Testis (tissue), 2 donors: ENCODE measurements at regions not wholly inside any gene's neighbourhood (a gene's known extent, or its start where the extent isn't known, plus 50 kb on each side); places are given as distances from the start of the nearest gene placed in this dataset.

Experiments
- DNase-seq: peaks from one replicate; pipeline ENCODE4 v3.0.0-alpha.2; 2019
- H3K27ac ChIP-seq, 2 donors: fragments of 200-600 bp; sonication (generic); one replicate each; pipeline ENCODE4 v1.5.1; 2019
- H3K27me3 ChIP-seq: fragments of 200-600 bp; sonication (generic); one replicate; pipeline ENCODE4 v1.5.1; 2019
- H3K36me3 ChIP-seq: fragments of 200-600 bp; sonication (generic); one replicate; pipeline ENCODE4 v1.5.1; 2017; ENCODE audit warnings: low read depth; ENCODE audit errors: missing control alignments
- H3K4me1 ChIP-seq: fragments of 200-600 bp; sonication (generic); one replicate; pipeline ENCODE4 v1.5.1; 2019
- H3K4me3 ChIP-seq, 2 donors: fragments of 200-600 bp; sonication (generic); one replicate each; pipeline ENCODE4 v1.5.1; 2017 to 2019
- H3K9me3 ChIP-seq: fragments of 200-600 bp; sonication (generic); one replicate; pipeline ENCODE4 v1.5.1; 2017
- CTCF ChIP-seq, 3 experiments: fragments of 450-650 bp in 2 of 3; fragments of 200-600 bp in 1 of 3; sonication (generic) in 1 of 3; IDR thresholded peaks; one replicate each; pipeline ENCODE4 v1.5.1; 2016 to 2019; ENCODE audit warnings: antibody characterized with exemption in 3 of 3, mild to moderate bottlenecking in 2 of 3, moderate library complexity in 1 of 3
- POLR2A ChIP-seq: fragments of 450-650 bp; IDR thresholded peaks from one replicate; pipeline ENCODE4 v1.6.1; 2017; ENCODE audit warnings: antibody characterized with exemption, mild to moderate bottlenecking, moderate library complexity
- WGBS, 2 donors: methylation state at CpG; one replicate each; pipeline ENCODE4 v1.1.5; 2018; 5-methylcytosine and 5-hydroxymethylcytosine counted together
- intact Hi-C: fragments of 100-400 bp; cut with DNase I; formaldehyde crosslinking; loops from one replicate; pipeline ENCODE4 v1.15.1; 2023; ENCODE audit warnings: low total_unique reads

GRCh38 chr9:126067031-126067734, 259.4 kb upstream of the MVB12B start:
- Histone ChIP-seq H3K36me3 (no peaks in the 10 kb centered on the region), H3K9me3 (no peaks in the 10 kb centered on the region), H3K27ac (no peak overlapping the region), H3K4me1 (no peaks in the 10 kb centered on the region), H3K27me3 (no peaks in the 10 kb centered on the region), H3K4me3 (no peak overlapping the region)
- no peak for DNase-seq
- WGBS, 2 donors = 73 to 80% methylated on average over 3 to 4 of the region's 4 CpGs
- TF ChIP-seq CTCF (IDR thresholded peaks at IDR 0.05) = no peak
- TF ChIP-seq POLR2A = no peak
- intact Hi-C loops = no loop called here

- no peak overlapping the region for H3K4me3 ChIP-seq
- no peaks in the 10 kb centered on the region for H3K27me3 ChIP-seq
- no peak overlapping the region for H3K27ac ChIP-seq
- H3K4me1 ChIP-seq = no peaks in the 10 kb centered on the region
- DNase-seq = no peak
- H3K36me3 ChIP-seq = no peaks in the 10 kb centered on the region
- intact Hi-C loops = no loop called here
- WGBS, 2 donors = 77 to 85% methylated on average over 15 to 17 of the region's 17 CpGs
- TF ChIP-seq CTCF (IDR thresholded peaks at IDR 0.05) = no peak
- no peak for TF ChIP-seq POLR2A
- no peaks in the 10 kb centered on the region for H3K9me3 ChIP-seq
Observed at GRCh38 chr9:126068534-126069230, 257.9 kb upstream of the MVB12B start.

- WGBS, 2 donors = 74 to 75% methylated on average over 8 to 9 of the region's 9 CpGs
Observed at GRCh38 chr9:126069400-126069955, 257.2 kb upstream of the MVB12B start.

GRCh38 chr9:126070058-126070655, 256.5 kb upstream of the MVB12B start:
- Histone ChIP-seq H3K27me3 (no peaks in the 10 kb centered on the region), H3K36me3 (no peaks in the 10 kb centered on the region), H3K27ac (no peak overlapping the region), H3K4me3 (no peak overlapping the region), H3K9me3 (no peaks in the 10 kb centered on the region), H3K4me1 (no peaks in the 10 kb centered on the region)
- intact Hi-C loops = no loop called here
- 66 to 77% methylated on average over 15 of the region's 15 CpGs for WGBS, 2 donors
- no peak for TF ChIP-seq CTCF (IDR thresholded peaks at IDR 0.05)
- no peak for TF ChIP-seq POLR2A
- no peak for DNase-seq

More at GRCh38 chr9:126069400-126069955, 257.2 kb upstream of the MVB12B start:
- no peak overlapping the region for H3K4me3 ChIP-seq
- intact Hi-C loops = no loop called here
- TF ChIP-seq CTCF (IDR thresholded peaks at IDR 0.05) (no peak), POLR2A (no peak)
- no peaks in the 10 kb centered on the region for H3K27me3 ChIP-seq
- no peak for DNase-seq
- no peaks in the 10 kb centered on the region for H3K4me1 ChIP-seq
- H3K36me3 ChIP-seq = no peaks in the 10 kb centered on the region
- no peak overlapping the region for H3K27ac ChIP-seq
- H3K9me3 ChIP-seq = no peaks in the 10 kb centered on the region
